GM21423 (cell line): ENCODE measurements at regions not wholly inside any gene's neighbourhood (a gene's known extent, or its start where the extent isn't known, plus 50 kb on each side); places are given as distances from the start of the nearest gene placed in this dataset.
"Not testable (repeated sequence)": the region's sequence is repeated elsewhere in the genome, so short reads cannot be mapped to it uniquely, and the experiment has no call there.

Experiments
- ATAC-seq: cut with Tn5 transposase; IDR thresholded peaks from one replicate; pipeline ENCODE4 v1.9.1; 2021; ENCODE audit warnings: mild to moderate bottlenecking, moderate library complexity; ENCODE audit not compliant: unreplicated experiment

DNA sequence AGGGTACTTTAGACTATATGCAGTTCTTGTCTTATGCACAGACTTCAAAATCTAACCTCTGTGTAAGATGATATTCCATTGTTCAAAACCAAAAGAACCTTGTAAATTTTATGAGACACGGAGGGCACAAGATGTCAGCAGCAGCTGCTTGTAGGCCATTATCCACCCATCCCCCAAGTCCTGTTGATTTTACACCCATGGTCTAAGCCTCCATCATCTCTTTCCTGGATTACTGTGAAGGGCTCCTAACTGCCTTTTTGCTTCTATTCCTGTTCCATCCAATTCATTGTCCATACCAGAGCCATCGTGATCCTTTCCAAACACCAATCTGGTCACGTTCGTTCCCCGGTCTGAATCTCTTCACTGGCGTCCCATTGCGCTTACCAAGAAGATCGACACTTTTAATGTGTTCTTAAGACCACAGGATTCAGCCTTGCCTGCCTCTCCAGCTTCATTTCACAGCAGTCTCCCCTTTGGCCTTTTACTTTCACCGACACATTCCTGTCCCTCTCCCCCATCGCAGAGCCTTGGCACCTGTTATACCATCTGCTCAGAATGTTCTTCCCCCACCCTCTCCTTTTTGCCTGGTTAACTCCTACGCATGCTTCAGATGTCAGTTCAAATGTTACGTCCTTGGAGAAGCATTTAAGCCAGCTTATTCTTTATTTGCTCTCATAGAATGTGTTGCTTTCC, 107.3 kb upstream of the POU3F1 start:
- ATAC-seq = no peak

DNA sequence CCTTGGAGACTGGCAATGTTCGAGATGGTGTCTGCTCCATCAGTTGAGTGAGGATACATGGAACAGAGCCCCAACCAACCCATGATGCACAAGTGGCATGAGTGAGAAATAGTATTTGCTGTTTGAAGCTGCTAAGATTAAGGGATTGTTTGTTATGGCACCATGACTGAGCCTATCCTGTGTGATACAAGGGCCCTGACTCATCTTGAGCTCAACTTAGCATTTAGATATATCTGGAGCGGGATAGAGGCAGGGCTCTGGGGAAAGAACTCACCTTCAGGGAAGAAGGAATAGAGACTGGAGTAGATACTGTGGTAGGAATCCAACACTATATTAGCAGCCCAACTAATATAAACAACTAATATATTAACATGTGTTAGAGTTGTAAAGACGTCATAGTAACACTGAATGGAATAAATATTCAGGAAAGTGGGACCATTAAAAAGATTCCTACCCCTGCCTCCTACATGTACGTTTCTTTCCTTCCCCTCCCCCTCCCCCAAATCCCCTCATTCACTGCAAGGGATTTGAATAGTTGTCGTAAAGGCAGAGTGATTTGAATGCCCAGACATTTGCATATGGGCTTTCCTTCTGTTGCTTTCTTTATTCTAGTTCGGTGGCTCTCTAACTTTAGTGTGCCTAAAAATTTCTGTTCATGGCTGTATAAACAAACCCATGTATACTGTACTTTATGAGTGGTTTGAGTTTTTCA, 106.6 kb upstream of the POU3F1 start:
- no peak for ATAC-seq

DNA sequence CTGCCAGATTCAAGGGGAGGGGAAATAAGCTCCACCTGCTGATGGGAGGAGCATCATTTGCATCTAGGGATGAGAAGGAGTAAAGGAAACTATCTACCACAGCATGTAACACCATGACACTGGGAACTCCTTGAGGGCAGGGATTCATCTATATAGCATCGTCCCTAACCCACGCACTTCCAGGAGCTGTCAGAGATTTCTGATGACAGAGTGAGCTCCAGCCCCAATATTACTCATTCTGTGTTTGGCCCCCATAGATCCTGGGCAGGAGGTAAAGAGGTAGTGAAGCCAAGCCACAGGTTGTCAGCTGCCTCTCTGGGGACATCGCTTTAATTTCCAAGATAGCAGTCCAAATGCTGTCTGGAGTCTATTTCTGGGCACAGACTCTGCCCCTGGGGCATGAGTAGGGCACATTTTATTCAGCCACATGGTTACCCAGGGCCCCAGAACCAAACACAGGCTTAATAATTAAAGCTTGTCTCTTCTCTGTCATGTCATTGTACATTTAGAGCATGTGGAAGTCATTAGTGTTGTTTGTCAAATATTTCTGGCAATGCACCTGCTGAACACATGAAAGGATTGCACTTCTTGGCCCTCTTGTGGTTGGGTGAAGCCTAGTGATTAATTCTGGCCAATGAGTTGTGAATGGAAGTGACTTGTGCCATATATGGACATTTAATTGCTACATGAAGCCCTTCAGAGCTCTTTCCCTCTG, 105.9 kb upstream of the POU3F1 start:
- ATAC-seq = no peak

DNA sequence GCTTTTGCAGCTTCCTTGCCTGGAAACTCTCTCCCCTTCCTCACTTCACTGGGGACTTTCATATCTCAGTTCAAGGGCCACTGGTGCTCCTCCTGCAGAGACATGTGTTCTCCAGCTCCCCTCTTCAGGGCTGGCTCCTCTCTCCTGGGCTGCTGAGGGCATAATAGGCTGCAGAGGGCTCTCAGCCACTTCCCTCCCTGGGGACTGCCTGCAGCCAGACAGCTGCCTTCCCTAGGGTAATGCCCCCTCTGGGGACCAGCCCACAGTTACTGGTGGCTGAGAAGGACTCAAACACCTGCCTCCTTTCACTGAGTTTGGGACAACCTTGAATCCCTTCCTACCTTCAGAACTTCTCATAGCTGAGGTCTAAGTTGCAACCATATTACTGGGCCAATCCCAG, 104.8 kb upstream of the POU3F1 start:
- no peak for ATAC-seq

DNA sequence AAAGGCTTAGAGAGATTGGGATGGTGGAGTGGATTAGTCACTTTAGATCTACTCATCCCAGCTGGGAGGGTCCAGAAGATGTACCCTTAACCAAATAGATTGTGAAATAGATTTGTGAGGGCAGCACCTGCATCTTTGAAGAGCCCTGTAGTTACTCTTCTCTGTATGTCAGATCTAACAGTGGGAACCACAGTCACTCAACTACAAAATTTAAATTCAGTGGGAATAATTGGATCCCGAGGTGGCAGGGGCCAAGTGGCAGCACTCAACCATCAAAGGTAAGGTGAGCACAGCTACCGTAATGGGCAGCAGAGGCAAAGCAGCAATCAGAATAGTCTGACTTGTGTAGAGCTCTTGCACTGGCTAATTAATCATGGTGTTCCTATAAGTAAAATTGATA, 99.5 kb upstream of the POU3F1 start:
- not testable (repeated sequence) for ATAC-seq

DNA sequence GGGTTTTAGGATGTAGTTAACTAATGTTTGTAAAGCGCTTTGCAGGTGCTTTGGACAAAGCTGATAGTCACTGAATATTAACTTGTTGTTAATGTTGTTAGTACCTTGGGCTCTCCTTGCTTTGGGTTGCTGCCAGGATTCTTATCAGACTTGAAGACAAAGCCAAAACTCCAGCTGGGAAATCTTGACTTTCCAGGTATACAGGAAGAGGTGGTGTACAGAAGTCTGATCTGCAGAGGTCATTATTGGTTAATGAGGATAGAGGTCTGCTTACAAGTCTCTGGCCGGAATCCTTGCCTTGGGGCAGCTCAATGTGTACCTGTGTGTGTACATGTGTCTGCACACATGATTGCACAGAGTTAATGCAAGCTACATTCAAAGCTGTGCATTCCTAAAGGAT, 96.0 kb upstream of the POU3F1 start:
- no peak for ATAC-seq

DNA sequence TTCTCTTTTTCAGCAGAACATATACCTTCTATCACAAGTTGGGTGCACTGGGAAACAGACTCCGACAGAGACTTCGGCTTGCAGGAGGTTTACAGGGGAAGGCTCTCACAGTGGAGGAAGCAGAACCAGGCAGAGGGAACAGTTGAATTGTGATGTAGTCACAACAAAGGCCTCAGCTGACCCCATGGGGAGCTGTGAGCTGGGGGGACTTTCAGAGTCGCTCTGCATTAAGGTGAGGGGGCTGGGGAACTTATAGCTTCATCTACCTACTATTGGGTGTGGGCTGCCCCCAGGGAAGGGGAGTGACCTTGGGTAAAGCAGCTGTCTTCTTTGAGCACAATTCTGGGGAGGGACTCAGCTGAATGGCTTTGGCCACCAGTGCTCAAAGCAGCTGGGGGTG, 94.9 kb upstream of the POU3F1 start:
- no peak for ATAC-seq

DNA sequence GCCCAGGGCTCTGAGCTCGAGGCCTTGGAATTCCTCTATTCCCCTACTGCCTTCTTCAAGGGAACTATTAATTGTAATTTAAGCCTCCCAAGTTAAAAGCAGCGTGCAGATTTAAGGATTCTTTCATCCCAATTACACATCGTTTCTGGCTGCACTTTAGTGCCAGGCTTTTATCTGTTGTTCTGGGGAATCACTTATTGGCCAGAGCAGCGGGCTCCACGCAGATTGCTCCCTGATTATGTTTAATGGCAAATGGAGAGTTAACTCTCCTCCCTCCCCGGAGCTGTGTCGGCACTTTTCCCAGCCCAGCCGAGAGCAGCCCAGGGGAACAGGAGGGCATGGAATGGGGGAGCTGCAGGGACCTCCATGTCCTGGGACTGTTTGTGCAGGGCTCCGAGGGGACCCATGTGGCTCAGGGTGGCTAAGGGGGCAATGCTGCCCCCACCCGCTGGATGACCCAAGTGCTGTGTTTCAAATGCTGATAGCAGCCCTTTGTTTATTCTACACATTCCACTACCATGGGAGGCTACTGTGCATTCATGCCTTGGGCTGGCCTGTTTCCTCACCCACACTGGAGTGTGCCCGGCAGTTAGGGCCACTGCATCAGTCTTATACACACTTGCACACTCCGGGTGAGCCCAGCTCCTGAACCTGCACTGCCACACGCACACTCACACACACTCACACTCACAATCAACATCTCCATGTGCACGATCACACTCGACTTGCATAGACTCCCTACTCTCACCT, 93.3 kb upstream of the POU3F1 start:
- no peak for ATAC-seq

DNA sequence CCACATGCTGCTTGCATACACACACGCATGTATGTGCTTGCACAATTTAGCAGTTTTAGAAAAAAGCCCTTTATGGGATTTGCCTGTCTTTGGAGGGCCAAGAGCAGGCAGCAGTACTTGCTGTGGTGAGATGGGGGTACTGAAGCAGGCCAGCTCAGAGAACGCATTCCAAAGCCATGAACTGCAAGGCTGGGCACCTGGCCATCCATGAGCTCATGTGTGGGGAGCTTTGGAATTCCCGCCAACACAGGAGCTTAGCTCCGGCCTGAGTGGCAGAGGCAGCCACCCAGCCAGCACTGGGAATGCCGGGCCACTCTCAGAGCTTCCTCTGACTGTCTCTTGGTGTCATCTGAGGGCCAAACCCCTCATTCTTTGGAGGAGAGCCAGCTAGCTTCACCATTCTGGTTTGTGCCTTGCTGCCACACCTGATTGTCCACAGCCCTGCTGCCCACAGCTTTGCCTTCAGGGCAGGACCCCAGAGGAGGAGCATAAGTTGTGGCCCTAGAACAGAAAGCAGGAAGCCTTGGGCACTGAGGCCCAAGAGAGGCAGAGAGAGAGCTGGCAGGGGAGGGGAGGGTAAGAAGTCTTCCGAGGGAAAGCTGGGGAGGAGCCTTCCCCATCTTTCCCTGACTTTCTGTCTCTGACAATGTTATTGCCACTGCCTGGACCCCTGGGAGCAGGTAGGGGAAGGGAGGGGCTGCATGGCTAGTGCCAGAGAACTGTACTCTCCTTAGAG, 92.1 kb upstream of the POU3F1 start:
- ATAC-seq = no peak

DNA sequence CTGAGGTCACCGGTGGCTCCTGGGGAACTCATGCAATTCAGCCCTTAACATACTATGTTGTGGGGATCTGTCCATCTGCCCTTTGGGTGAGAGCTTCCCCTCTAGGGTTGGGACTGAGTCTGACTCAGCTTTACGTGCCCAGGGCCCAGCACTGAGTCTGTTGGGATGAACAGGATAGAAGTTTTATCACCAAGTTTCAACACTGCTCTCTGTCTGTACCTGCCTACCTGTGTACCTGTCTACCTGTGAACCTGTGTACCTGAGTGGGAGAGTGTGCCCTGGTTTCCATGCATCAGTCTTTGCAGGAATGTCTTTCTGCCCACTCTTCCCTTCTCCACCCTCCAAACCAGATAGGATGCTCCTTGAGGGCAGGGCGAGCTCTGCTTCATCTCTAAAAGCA, 90.6 kb upstream of the POU3F1 start:
- no peak for ATAC-seq

DNA sequence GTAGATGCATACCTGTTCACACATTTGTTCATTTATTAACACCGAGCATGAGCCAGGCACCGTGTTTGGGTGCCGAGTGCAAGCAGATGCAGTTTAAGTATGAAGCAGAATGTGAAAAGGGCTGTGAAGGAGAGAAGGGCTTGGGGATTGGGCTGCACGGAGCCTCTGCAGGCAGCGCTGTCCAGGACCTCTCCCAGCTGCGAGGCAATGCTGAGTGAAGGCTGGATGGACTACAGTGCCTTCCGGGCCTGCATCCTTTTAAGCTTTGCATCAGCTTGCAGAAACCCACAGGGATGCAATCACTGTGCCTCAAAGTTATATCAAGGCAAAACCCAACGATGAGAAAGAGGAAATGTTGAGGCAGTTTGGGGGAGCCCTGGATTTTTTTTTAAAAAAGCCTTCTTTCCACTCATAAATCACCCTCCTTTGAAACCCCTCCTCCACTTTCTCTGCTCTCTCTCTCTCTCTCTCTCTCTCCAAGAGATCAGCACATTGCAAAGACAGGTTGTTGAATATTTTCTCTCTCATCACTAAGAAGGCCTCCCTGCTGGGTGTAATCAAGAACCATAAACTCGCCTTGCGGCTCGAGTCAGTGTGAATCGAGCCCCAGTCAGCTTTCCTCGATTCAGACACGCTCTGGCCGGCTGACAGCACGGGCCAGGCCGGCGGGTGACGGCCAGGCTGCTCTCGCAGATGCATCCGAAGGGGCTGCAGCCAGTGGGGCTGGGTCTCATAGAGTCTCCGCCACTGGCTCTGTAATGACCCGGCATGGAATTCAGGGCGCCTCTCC, 89.2 kb upstream of the POU3F1 start:
- no peak for ATAC-seq

DNA sequence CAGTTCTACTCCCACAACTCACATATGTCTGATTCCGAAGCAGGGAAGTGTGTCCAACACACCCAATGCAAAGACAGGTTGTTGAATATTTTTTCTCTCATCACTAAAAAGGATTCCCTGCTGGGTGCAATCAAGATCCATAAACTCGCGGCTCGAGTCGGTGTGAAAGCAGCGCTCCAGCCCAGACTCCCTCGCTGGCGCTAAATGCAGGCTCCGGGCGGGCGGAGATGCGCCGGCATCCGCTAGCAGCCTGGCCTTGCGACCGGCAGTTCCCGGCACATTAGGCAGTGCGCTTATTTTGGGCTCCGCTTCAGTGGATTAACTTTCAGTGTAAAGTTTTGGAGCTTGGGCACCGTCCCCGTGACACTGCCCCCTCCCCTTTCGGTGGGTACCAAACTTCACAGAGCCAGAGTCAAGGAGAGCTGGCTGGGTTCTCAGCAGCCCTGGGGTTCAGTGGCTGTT, 87.7 kb upstream of the POU3F1 start:
- ATAC-seq = no peak

DNA sequence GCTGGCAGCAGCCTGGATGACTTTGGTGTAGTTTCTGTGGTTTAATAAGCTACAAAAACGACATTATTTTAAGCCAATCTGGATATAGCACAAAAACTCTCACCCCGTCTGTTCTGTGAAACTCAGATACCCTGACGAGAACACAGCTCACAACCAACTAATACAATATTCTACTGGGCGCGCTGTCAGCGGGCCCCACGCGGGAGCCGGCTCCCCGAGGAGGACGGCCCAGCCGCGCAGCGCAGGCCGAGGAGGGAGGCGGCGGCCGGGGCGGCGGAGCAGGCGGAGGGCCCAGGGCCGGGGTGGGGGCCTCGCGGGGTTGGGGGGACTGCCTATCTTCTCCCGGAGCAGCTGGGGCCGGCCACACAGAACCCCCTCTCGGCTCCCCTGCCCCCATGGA, 87.2 kb upstream of the POU3F1 start:
- no peak for ATAC-seq

DNA sequence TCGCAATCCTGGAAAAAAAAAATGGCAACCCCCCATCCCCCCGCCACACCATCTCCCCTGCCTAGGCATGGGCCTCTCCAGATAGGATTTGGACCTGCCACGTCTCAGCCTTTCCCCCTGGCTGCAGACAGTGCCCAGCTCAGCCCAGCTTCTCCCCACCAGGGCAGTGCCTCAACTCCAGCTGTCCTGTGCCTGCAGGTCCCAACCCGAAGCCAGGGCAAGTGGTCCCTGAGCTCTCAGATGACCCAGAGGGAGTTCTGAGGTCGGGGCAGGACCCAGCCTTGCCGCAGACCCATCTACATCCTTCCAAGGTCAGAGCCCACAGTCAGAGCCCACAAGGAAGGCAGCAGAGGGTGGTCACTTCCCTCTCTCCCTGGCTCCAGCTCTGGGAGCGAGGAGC, 86.7 kb upstream of the POU3F1 start:
- ATAC-seq = no peak

DNA sequence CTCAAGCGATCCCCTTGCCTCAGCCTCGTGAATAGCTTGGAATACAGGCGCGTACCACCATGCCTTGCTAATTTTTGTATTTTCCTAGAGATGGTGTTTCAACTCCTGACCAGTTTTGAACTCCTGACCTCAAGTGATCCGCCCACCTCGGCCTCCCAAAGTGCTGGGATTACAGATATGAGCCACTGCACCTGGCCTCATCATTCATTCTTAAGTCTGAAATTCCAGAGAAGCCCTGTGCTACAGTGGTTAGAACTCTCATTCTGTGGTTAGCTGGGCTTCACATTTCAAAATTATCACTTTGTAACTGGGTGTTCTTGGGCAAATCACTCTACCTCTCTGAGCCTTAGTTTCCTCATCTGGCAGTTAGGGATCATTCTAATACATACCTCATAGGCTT, 86.1 kb upstream of the POU3F1 start:
- ATAC-seq = no peak

DNA sequence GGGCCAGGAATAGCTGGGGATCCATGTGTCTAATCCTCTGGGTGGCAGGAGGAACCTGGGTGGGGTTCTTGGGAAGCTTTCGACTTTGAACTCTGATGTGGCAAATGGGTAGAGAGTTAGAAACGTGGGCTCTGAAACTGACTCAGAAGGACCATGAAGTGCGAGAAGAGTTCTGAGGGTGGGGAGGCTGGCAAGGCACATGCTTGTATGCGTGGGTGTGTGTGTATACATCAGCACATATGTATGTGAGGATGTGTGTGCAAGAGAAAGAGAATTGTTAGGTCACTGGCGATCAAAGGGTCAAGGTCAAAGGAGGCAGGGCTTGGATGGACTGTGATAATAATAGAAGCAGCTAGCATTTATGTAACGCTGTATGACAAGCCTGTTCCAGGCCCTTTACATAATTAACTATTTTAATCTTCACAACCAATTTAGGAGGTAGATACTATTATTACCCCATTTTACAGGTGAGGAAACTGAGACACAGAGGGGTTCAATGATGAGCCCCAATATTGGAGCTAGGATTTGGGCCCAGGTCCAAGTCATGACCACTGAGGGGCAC, 84.5 kb upstream of the POU3F1 start:
- no peak for ATAC-seq

DNA sequence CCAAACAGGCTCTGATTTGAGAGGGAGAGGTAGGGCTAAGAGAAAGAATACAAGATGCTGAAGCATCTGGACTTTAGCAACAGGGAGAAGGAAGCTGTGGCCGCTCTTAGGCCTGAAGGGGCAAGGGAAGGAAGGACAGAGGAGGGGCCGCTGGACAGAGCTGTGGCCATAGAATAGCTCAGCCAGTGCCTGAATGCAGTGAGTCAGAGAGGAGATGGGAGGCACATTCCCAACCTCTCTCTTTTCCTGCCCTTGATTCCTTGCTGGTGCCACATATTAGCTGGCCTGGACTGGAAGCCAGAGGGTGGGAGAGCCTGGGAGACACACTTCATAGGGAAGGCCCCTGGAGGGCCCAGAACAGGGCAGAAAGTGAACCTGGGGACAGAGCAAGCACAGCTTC, 83.4 kb upstream of the POU3F1 start:
- ATAC-seq = no peak

DNA sequence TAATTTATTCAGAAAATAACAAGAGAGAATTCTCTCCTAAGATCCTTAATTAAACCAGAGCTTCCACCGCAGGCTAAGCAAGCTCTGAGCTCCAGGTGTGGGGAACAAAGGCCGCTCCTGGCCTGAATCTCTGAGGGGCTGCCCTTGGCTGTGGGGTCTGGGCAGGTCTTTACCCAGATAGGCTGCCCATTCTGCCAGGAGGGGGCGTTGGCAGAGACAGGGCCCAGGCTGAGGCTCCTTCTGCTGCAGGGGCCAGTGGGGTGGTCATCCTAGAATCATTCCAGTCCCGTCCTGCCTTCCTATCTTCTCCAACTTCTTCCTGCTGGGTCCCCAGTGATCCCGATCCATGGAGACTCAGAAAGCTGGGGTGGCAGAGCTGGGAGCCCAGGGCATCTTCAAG, 82.9 kb upstream of the POU3F1 start:
- no peak for ATAC-seq

DNA sequence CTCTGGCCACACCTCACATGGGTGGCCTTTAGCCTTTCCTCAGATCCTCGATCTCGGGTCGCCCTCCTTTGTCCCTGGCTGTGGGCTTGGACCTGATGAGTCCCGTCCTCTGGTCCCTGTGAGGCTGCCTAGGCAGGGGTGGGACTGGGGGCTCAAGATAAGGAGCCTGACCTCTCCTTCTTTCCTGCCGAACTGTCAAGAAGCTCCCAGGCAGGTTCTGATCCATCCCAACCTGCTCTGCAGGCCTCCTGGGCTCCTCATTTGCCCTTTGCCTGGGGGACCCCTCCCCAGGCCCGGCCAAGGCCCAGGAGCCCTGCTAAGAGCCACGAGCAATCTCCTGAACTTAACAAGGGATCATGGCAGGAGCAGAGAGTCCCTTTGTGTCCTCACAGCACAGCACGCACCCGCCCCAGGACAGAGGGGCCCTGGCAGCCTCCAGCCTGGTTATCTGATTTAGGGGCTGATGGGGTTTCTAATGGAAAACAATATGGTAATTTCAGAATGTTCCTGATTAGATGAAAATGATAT, 82.4 kb upstream of the POU3F1 start:
- no peak for ATAC-seq
